ENCODE measurements at regions not wholly inside any gene's neighbourhood (a gene's known extent, or its start where the extent isn't known, plus 50 kb on each side); places are given as distances from the start of the nearest gene placed in this dataset.

DNA sequence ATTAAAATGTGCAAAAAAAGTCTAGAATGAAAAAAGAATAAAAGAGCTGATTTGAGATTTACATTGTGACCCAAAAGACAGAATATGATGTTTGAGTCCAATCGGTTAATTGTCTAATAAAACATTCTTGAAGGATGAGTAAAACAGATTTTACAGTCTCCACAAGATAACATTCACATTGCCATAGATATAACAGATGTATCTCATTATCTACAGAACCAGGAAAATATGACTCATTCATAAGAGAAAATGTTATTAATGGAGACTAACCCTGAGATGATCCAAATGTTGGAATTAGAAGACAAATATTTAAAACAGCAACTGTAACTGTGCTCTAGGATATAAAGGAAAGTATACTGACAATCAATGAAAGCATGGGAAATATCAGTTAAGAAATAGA, 141.7 kb downstream of the RFX6 start:
- intact Hi-C loops (cut with micrococcal nuclease): no loop called here
- no peaks in the 10 kb centered on the region for H3K4me1 ChIP-seq

GRCh38 chr6:117022774-117023173, 145.7 kb downstream of the RFX6 start:
- TF ChIP-seq, protein P1, sequence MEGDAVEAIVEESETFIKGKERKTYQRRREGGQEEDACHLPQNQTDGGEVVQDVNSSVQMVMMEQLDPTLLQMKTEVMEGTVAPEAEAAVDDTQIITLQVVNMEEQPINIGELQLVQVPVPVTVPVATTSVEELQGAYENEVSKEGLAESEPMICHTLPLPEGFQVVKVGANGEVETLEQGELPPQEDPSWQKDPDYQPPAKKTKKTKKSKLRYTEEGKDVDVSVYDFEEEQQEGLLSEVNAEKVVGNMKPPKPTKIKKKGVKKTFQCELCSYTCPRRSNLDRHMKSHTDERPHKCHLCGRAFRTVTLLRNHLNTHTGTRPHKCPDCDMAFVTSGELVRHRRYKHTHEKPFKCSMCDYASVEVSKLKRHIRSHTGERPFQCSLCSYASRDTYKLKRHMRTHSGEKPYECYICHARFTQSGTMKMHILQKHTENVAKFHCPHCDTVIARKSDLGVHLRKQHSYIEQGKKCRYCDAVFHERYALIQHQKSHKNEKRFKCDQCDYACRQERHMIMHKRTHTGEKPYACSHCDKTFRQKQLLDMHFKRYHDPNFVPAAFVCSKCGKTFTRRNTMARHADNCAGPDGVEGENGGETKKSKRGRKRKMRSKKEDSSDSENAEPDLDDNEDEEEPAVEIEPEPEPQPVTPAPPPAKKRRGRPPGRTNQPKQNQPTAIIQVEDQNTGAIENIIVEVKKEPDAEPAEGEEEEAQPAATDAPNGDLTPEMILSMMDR (IDR thresholded peaks at IDR 0.05; ENCODE audit: borderline replicate concordance): no peak
- Histone ChIP-seq H3K27me3 (ENCODE audit: low read depth) (no peaks in the 10 kb centered on the region), H3K4me3 (no peak overlapping the region), H3K27ac (replicated peaks) (no peak overlapping the region), H3K9me3 (replicated peaks) (peaks cover 14% of the 10 kb centered on the region), H3K4me1 (no peaks in the 10 kb centered on the region), H3K36me3 (no peaks in the 10 kb centered on the region)
- no peak for DNase-seq
- intact Hi-C loops (cut with micrococcal nuclease): no loop called here

More for the DNA sequence above, 141.7 kb downstream of the RFX6 start:
- Histone ChIP-seq H3K9me3 (replicated peaks) (peaks cover 23% of the 10 kb centered on the region), H3K27me3 (ENCODE audit: low read depth) (no peaks in the 10 kb centered on the region), H3K4me3 (no peak overlapping the region), H3K27ac (replicated peaks) (no peak overlapping the region), H3K36me3 (no peaks in the 10 kb centered on the region)
- no peak for DNase-seq
- TF ChIP-seq, protein P1 (IDR thresholded peaks at IDR 0.05; ENCODE audit: borderline replicate concordance): no peak

GRCh38 chr6:117025310-117025709, 148.3 kb downstream of the RFX6 start:
- no peak for DNase-seq
- no peaks in the 10 kb centered on the region for H3K27me3 ChIP-seq (ENCODE audit: low read depth)
- TF ChIP-seq, protein P1 (IDR thresholded peaks at IDR 0.05; ENCODE audit: borderline replicate concordance): no peak
- H3K4me1 ChIP-seq: no peaks in the 10 kb centered on the region
- no peaks in the 10 kb centered on the region for H3K36me3 ChIP-seq
- H3K4me3 ChIP-seq: no peak overlapping the region
- H3K27ac ChIP-seq (replicated peaks): no peak overlapping the region
- intact Hi-C loops (cut with micrococcal nuclease): no loop called here
- no peaks in the 10 kb centered on the region for H3K9me3 ChIP-seq (replicated peaks)

- no peak for DNase-seq
- H3K36me3 ChIP-seq: no peaks in the 10 kb centered on the region
- no peak overlapping the region for H3K27ac ChIP-seq (replicated peaks)
- no peaks in the 10 kb centered on the region for H3K27me3 ChIP-seq (ENCODE audit: low read depth)
- H3K4me1 ChIP-seq: no peaks in the 10 kb centered on the region
- intact Hi-C loops (cut with micrococcal nuclease): no loop called here
- no peak overlapping the region for H3K4me3 ChIP-seq
- TF ChIP-seq, protein P1 (IDR thresholded peaks at IDR 0.05; ENCODE audit: borderline replicate concordance): no peak
- H3K9me3 ChIP-seq (replicated peaks): no peaks in the 10 kb centered on the region
Observed at GRCh38 chr6:117028256-117028655, 151.2 kb downstream of the RFX6 start.

DNA sequence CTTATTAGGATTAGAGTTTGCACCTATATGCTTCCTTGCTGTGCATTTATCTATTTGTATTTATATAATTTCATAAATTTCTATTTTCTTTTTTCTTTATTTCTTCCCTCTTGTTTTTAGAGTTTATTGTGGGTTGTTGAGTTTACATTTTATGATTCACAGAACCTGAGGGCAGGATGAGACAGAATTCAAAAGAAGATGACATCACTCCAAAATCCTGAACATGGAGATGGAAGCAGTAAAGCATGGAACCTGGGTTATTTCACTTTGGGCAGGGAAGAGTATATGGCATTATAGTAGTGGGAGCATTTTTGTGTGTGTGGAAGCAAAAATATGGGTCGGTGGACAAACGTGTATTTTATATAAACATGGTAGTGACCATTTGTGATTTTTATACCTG, 157.5 kb downstream of the RFX6 start:
- Histone ChIP-seq H3K9me3 (replicated peaks) (peaks cover 15% of the 10 kb centered on the region), H3K4me1 (no peaks in the 10 kb centered on the region), H3K27ac (replicated peaks) (no peak overlapping the region), H3K27me3 (ENCODE audit: low read depth) (no peaks in the 10 kb centered on the region), H3K36me3 (no peaks in the 10 kb centered on the region), H3K4me3 (no peak overlapping the region)
- DNase-seq: no peak
- intact Hi-C loops (cut with micrococcal nuclease): no loop called here
- TF ChIP-seq, protein P1 (IDR thresholded peaks at IDR 0.05; ENCODE audit: borderline replicate concordance): no peak

- H3K27me3 ChIP-seq (ENCODE audit: low read depth): no peaks in the 10 kb centered on the region
- intact Hi-C loops (cut with micrococcal nuclease): no loop called here
- H3K27ac ChIP-seq (replicated peaks): no peak overlapping the region
- peaks cover 15% of the 10 kb centered on the region for H3K9me3 ChIP-seq (replicated peaks)
- no peak for DNase-seq
- H3K36me3 ChIP-seq: no peaks in the 10 kb centered on the region
- H3K4me1 ChIP-seq: no peaks in the 10 kb centered on the region
- TF ChIP-seq, protein P1 (IDR thresholded peaks at IDR 0.05; ENCODE audit: borderline replicate concordance): no peak
- no peak overlapping the region for H3K4me3 ChIP-seq
Observed at GRCh38 chr6:117034971-117035370, 157.9 kb downstream of the RFX6 start.

Measured in left ventricle myocardium inferior (tissue), 1 donor.